ENCODE measurements at regions not wholly inside any gene's neighbourhood (a gene's known extent, or its start where the extent isn't known, plus 50 kb on each side); places are given as distances from the start of the nearest gene placed in this dataset.

- TF ChIP-seq EP300 (IDR thresholded peaks at IDR 0.05), result no peak
Observed at GRCh38 chr20:39700528-39700927, 738.4 kb downstream of the DHX35 start.

DNA sequence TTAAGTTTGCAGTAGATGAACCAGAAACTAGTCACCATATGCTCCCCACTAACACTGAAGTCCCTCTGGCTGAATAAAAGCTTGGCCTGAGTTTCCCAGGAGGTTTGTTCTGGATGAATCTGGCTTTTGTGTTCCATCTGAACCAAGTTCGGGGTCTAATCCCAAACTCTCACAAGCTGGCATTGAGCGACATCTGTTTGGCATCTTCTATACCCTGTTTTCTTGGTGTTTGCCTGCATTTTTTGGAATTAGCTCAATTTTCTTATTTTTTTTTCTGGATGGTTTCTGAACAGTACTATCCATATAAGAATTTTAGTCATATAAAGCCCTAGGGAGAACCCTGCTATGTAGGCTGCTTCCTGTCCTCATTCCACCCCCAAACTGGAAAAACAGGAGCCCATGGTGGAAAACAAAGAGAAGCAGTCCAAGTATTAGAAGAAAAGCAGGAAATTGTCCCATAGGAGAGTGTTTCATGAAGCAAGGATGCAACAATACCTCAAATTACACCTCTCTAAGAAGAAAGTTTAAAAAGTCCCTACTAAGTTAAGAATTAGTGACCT, 737.1 kb downstream of the DHX35 start:
- intact Hi-C loops (cut with DNase I), result no loop called here
- H3K36me3 ChIP-seq, result no peaks in the 10 kb centered on the region
- no peaks in the 10 kb centered on the region for H3K27me3 ChIP-seq
- no peak for DNase-seq
- H3K4me3 ChIP-seq, result no peak overlapping the region
- no peaks in the 10 kb centered on the region for H3K4me1 ChIP-seq (ENCODE audit: insufficient read depth)
- 64 to 85% (median 83%) methylated on average over 2 of the region's 2 CpGs for WGBS, 3 donors
- H3K27ac ChIP-seq, result no peak overlapping the region
- TF ChIP-seq EP300 (IDR thresholded peaks at IDR 0.05) (no peak), POLR2A (IDR thresholded peaks at IDR 0.05) (no peak)
- TF ChIP-seq, protein P1, sequence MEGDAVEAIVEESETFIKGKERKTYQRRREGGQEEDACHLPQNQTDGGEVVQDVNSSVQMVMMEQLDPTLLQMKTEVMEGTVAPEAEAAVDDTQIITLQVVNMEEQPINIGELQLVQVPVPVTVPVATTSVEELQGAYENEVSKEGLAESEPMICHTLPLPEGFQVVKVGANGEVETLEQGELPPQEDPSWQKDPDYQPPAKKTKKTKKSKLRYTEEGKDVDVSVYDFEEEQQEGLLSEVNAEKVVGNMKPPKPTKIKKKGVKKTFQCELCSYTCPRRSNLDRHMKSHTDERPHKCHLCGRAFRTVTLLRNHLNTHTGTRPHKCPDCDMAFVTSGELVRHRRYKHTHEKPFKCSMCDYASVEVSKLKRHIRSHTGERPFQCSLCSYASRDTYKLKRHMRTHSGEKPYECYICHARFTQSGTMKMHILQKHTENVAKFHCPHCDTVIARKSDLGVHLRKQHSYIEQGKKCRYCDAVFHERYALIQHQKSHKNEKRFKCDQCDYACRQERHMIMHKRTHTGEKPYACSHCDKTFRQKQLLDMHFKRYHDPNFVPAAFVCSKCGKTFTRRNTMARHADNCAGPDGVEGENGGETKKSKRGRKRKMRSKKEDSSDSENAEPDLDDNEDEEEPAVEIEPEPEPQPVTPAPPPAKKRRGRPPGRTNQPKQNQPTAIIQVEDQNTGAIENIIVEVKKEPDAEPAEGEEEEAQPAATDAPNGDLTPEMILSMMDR (IDR thresholded peaks at IDR 0.05), result no peak
- no peaks in the 10 kb centered on the region for H3K9me3 ChIP-seq

More at GRCh38 chr20:39700528-39700927, 738.4 kb downstream of the DHX35 start:
- intact Hi-C loops (cut with DNase I), result no loop called here
- Histone ChIP-seq H3K4me3 (no peak overlapping the region), H3K9me3 (no peaks in the 10 kb centered on the region), H3K27me3 (no peaks in the 10 kb centered on the region), H3K36me3 (no peaks in the 10 kb centered on the region), H3K4me1 (ENCODE audit: insufficient read depth) (no peaks in the 10 kb centered on the region), H3K27ac (no peak overlapping the region)
- no peak for DNase-seq
- WGBS, 3 donors, result 88 to 99% (median 95%) methylated on average over 3 of the region's 3 CpGs

DNA sequence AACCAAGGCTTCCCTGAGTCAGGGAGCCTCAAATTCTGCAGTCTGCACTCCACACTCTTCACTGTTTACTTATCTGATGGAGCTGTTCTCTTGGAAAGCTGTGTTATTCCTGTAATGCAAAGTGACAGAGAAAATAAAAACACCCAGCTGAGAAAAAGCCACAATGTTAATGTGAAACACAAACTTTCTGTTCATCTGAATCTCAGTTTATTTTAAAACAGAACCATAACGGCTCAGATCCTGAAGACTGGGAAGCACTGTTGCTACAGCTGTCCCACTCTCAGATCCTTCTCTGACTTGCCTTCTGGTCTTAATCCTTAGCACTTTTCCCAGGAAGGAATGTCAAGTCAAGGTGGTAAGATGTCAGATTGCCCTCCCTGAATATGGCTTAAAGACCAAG, 736.6 kb downstream of the DHX35 start:
- no peaks in the 10 kb centered on the region for H3K9me3 ChIP-seq
- no peak for TF ChIP-seq POLR2A (IDR thresholded peaks at IDR 0.05)
- DNase-seq, result no peak
- H3K4me3 ChIP-seq, result no peak overlapping the region
- no peak overlapping the region for H3K27ac ChIP-seq
- 3 to 14% (median 7%) methylated on average over 1 of the region's 1 CpG for WGBS, 3 donors
- H3K4me1 ChIP-seq (ENCODE audit: insufficient read depth), result no peaks in the 10 kb centered on the region
- no peaks in the 10 kb centered on the region for H3K36me3 ChIP-seq
- no peaks in the 10 kb centered on the region for H3K27me3 ChIP-seq
- intact Hi-C loops (cut with DNase I), result no loop called here

- H3K4me1 ChIP-seq (ENCODE audit: insufficient read depth), result no peaks in the 10 kb centered on the region
- WGBS, 3 donors, result 23 to 30% (median 25%) methylated on average over 3 of the region's 3 CpGs
- TF ChIP-seq EP300 (IDR thresholded peaks at IDR 0.05) (no peak), POLR2A (IDR thresholded peaks at IDR 0.05) (no peak)
- TF ChIP-seq, protein P1 (IDR thresholded peaks at IDR 0.05), result no peak
- no peaks in the 10 kb centered on the region for H3K27me3 ChIP-seq
- DNase-seq, result no peak
- H3K4me3 ChIP-seq, result no peak overlapping the region
- no peaks in the 10 kb centered on the region for H3K9me3 ChIP-seq
- no peak overlapping the region for H3K27ac ChIP-seq
- no peaks in the 10 kb centered on the region for H3K36me3 ChIP-seq
- intact Hi-C loops (cut with DNase I), result no loop called here
Observed at GRCh38 chr20:39691151-39691862, 729.2 kb downstream of the DHX35 start.

- H3K9me3 ChIP-seq, result no peaks in the 10 kb centered on the region
- intact Hi-C loops (cut with DNase I), result no loop called here
- WGBS, 3 donors, result 50 to 58% (median 57%) methylated on average over 5 of the region's 5 CpGs
Observed at GRCh38 chr20:39676857-39677391, 714.8 kb downstream of the DHX35 start.

More at GRCh38 chr20:39676857-39677391, 714.8 kb downstream of the DHX35 start:
- DNase-seq, result no peak
- Histone ChIP-seq H3K36me3 (no peaks in the 10 kb centered on the region), H3K27ac (no peak overlapping the region), H3K4me3 (no peak overlapping the region), H3K27me3 (no peaks in the 10 kb centered on the region), H3K4me1 (ENCODE audit: insufficient read depth) (no peaks in the 10 kb centered on the region)
- TF ChIP-seq, protein P1 (IDR thresholded peaks at IDR 0.05), result no peak
- TF ChIP-seq POLR2A (IDR thresholded peaks at IDR 0.05) (no peak), EP300 (IDR thresholded peaks at IDR 0.05) (no peak)

Measured in ovary (tissue), 7 donors.